Myocyte (in vitro differentiated cells): ENCODE measurements at regions not wholly inside any gene's neighbourhood (a gene's known extent, or its start where the extent isn't known, plus 50 kb on each side); places are given as distances from the start of the nearest gene placed in this dataset.

Experiments
- DNase-seq: peaks from one replicate; pipeline ENCODE4 v3.0.0-alpha.2; 2012; ENCODE audit warnings: low read depth

- no peak for DNase-seq
These were observed 50.0 kb downstream of the PABIR2 start for GRCh38 chrX:134747006-134747405.

GRCh38 chrX:134746410-134746785 lies 50.6 kb downstream of the PABIR2 start:
- DNase-seq = no peak

GRCh38 chrX:134745636-134746409 lies 51.2 kb downstream of the PABIR2 start:
- DNase-seq = no peak

GRCh38 chrX:134743091-134743490 lies 53.9 kb downstream of the PABIR2 start:
- DNase-seq = no peak

GRCh38 chrX:134742573-134742972 lies 54.4 kb downstream of the PABIR2 start:
- DNase-seq = no peak

- DNase-seq = peak; percentile 51
These were observed 55.3 kb downstream of the PABIR2 start for GRCh38 chrX:134741746-134742145.

GRCh38 chrX:134738986-134739740 lies 57.8 kb downstream of the PABIR2 start:
- no peak for DNase-seq

- no peak for DNase-seq
These were observed 58.6 kb downstream of the PABIR2 start for GRCh38 chrX:134738445-134738844.

- DNase-seq = no peak
These were observed 59.2 kb downstream of the PABIR2 start for GRCh38 chrX:134737721-134738369.

GRCh38 chrX:134737061-134737460 lies 59.9 kb downstream of the PABIR2 start:
- peak; percentile 86 for DNase-seq

- no peak for DNase-seq
These were observed 60.6 kb downstream of the PABIR2 start for GRCh38 chrX:134736356-134736755.

- no peak for DNase-seq
These were observed 62.0 kb downstream of the PABIR2 start for GRCh38 chrX:134735015-134735414.

- peak; percentile 71 for DNase-seq
These were observed 62.5 kb downstream of the PABIR2 start for GRCh38 chrX:134734466-134734952.

- DNase-seq = no peak
These were observed 63.4 kb downstream of the PABIR2 start for GRCh38 chrX:134733591-134733990.

- DNase-seq = no peak
These were observed 64.3 kb downstream of the PABIR2 start for GRCh38 chrX:134732676-134733075.

GRCh38 chrX:134732152-134732551 lies 64.9 kb downstream of the PABIR2 start:
- DNase-seq = no peak

GRCh38 chrX:134727363-134727762 lies 69.1 kb upstream of the PLAC1 start:
- no peak for DNase-seq

- DNase-seq = no peak
These were observed 66.9 kb upstream of the PLAC1 start for GRCh38 chrX:134725103-134725690.

GRCh38 chrX:134721766-134722532 lies 63.7 kb upstream of the PLAC1 start:
- DNase-seq = no peak

- no peak for DNase-seq
These were observed 60.7 kb upstream of the PLAC1 start for GRCh38 chrX:134718966-134719317.
